Heart right ventricle (tissue), 16 donors: ENCODE measurements at regions not wholly inside any gene's neighbourhood (a gene's known extent, or its start where the extent isn't known, plus 50 kb on each side); places are given as distances from the start of the nearest gene placed in this dataset.

Experiments used
- ATAC-seq, 8 donors: fragments of 200-7000 bp; cut with Tn5 transposase; one replicate each; pipeline ENCODE4 v1.9.1; 2020; ENCODE audit warnings: mild to moderate bottlenecking in 8 of 8, moderate library complexity in 8 of 8, moderate number of reproducible peaks in 1 of 8
- DNase-seq, 2 donors: peaks; one replicate each; pipeline ENCODE4 v3.0.0-alpha.2; 2020
- H3K27ac ChIP-seq, 10 donors: fragments of 200-600 bp; sonication (generic) in 2 of 10; one replicate each; pipeline versions ENCODE4 v1.5.0 to v1.8.0; 2020 to 2022; ENCODE audit warnings: mild to moderate bottlenecking in 3 of 10
- H3K27me3 ChIP-seq, 7 donors: fragments of 200-600 bp; one replicate each; pipeline ENCODE4 v1.8.0; 2021 to 2022; ENCODE audit warnings: mild to moderate bottlenecking in 2 of 7
- H3K36me3 ChIP-seq, 9 donors: fragments of 200-600 bp; sonication (generic) in 1 of 9; one replicate each; pipeline versions ENCODE4 v1.5.0 to v1.8.0; 2020 to 2022; ENCODE audit warnings: mild to moderate bottlenecking in 2 of 9
- H3K4me1 ChIP-seq, 9 donors: fragments of 200-600 bp; sonication (generic) in 1 of 9; one replicate each; pipeline versions ENCODE4 v1.5.0 to v1.8.0; 2020 to 2022; ENCODE audit warnings: mild to moderate bottlenecking in 4 of 9
- H3K4me3 ChIP-seq, 10 donors: fragments of 200-600 bp; sonication (generic) in 2 of 10; one replicate each; pipeline versions ENCODE4 v1.5.0 to v1.8.0; 2020 to 2022; ENCODE audit warnings: mild to moderate bottlenecking in 7 of 10, moderate library complexity in 2 of 10
- H3K9me3 ChIP-seq, 11 donors: fragments of 200-600 bp in 10 of 11; sonication (generic) in 2 of 11; one replicate each; pipeline versions ENCODE4 v1.5.0 to v1.8.0; 2013 to 2022; ENCODE audit warnings: mild to moderate bottlenecking in 2 of 11, control low read depth in 1 of 11, moderate library complexity in 1 of 11
- WGBS, 2 donors: extraction: QIAGEN DNeasy Blood & Tissue Kit; methylation state at CpG; one replicate each; pipeline ENCODE4 v1.1.7; 2013; ENCODE audit warnings: inconsistent platforms in 1 of 2; 5-methylcytosine and 5-hydroxymethylcytosine counted together
- intact Hi-C, 10 donors: fragments of 100-400 bp; cut with DNase I; formaldehyde crosslinking; loops; one replicate each; pipeline versions ENCODE4 v1.11.1 to v1.14.2; 2022
- TF ChIP-seq, protein P1 (sequence below), 9 donors: fragments of 200-600 bp; sonication (generic) in 2 of 9; IDR thresholded peaks; one replicate each; pipeline versions ENCODE4 v1.5.0 to v1.8.0; 2021 to 2022; ENCODE audit warnings: antibody characterized with exemption in 9 of 9, mild to moderate bottlenecking in 5 of 9, moderate library complexity in 1 of 9
- donor health status: Arrhythmogenic right ventricular cardiomyopathy.
- donor health status: ischemic (EF 13 %, LVEDD 7.1; RV severe dilation, severe dysfunction).
- donor health status: healthy with polysubstance abuse.
- donor health status: DM: no; HTN: yes; CAD: no.
- donor health status: DM: no; HTN: no; CAD: no.
- donor health status: ischemic (EF 25% LVEDD 6.9; RV normal size, moderate dysfunction).
- donor health status: ischemic (EF 25% LVEDD 5.7; RV mildly dilated, moderate dysfunction).
- donor health status: healthy.
- donor health status: DM: yes; HTN: yes; CAD: no.
- donor health status: Ischemic cardiomyopathy.
- donor health status: ischemic (EF 35%, LVEDD 5.7; RV mildly dilated, moderate dysfunction).
- donor health status: nonischemic (EF 11% LVEDD 7.7; RV severe dilation, severe dysfunction).
- donor health status: DM: yes; HTN: yes; CAD: no.
- donor health status: PGD.
- donor health status: ischemic (EF 29% LVEDD 5.4; RV normal size, mild dysfunction).
- donor health status: nonischemic (EF 23%, LVEDD 6.1; RV moderate dilation, normal function).

DNA sequence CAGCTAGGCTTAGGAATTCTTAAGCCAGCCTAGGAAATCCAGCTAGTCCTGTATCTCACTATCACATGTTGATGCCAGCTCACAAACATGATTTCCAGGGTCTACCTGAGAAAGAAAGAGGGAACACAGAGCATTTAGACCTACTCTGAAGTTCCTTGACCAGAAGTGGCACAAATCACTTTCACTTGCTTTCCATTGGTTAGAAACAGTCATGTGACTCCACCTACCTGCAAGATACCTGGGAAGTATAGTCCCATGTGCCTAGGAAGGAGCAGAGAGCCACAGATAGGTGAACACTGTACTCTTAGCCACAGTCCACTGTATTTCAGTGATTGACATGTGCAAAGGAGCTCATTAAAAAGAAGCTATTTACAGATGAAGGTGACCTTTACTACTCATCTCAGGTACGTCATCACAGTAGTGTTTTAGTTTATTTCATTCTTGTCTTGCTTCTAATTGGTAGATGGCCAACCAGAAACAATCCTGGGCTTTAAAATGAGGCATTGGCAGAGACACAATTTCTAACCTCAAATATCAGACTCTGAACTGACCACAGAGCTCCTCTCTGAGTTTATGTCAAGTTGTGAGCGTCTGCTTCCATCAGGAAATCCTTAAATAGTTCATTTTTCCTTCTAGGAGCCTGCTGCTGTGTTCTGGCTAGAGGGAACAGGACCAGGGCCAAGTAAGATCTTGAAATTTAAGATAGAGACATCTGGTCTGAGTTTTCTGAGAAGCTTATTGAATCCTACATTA is 340.7 kb downstream of the TLE4 start:
- Histone ChIP-seq H3K27ac (no peak overlapping the region), H3K36me3 (no peaks in the 10 kb centered on the region), H3K4me1 (no peaks in the 10 kb centered on the region), H3K27me3 (no peaks in the 10 kb centered on the region), H3K4me3 (no peak overlapping the region), H3K9me3 (peaks cover 0 to 5% (median 0%) of the 10 kb centered on the region in 11 donors)
- intact Hi-C loops = no loop called here
- TF ChIP-seq, protein P1, sequence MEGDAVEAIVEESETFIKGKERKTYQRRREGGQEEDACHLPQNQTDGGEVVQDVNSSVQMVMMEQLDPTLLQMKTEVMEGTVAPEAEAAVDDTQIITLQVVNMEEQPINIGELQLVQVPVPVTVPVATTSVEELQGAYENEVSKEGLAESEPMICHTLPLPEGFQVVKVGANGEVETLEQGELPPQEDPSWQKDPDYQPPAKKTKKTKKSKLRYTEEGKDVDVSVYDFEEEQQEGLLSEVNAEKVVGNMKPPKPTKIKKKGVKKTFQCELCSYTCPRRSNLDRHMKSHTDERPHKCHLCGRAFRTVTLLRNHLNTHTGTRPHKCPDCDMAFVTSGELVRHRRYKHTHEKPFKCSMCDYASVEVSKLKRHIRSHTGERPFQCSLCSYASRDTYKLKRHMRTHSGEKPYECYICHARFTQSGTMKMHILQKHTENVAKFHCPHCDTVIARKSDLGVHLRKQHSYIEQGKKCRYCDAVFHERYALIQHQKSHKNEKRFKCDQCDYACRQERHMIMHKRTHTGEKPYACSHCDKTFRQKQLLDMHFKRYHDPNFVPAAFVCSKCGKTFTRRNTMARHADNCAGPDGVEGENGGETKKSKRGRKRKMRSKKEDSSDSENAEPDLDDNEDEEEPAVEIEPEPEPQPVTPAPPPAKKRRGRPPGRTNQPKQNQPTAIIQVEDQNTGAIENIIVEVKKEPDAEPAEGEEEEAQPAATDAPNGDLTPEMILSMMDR (IDR thresholded peaks at IDR 0.05) = no peak
- DNase-seq = no peak
- WGBS, 2 donors = 49 to 54% methylated on average over 2 of the region's 2 CpGs
- no peak for ATAC-seq

DNA sequence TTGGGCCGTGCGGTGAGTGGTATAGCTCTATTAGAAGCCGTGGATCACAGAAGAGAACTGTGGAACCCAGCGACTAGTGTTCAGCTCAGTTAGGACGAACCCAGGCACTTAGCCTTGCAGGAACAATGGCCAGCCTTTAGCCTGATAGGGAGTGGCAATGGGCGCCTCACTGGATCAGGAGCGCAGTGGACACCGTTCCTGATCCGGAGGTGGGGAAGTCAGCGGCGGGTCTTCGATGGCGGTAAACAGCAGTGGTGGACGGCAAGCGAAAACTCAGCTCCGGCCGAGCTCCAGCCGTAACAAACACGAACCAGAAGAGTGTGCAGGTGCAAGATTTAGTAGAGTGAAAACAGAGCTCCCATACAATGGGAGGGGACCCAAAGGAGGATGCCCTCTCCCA is 340.0 kb downstream of the TLE4 start:
- DNase-seq = no peak
- Histone ChIP-seq H3K27me3 (no peaks in the 10 kb centered on the region), H3K9me3 (peaks cover 0 to 5% (median 0%) of the 10 kb centered on the region in 11 donors), H3K27ac (no peak overlapping the region), H3K4me1 (no peaks in the 10 kb centered on the region), H3K36me3 (no peaks in the 10 kb centered on the region), H3K4me3 (no peak overlapping the region)
- intact Hi-C loops = no loop called here
- TF ChIP-seq, protein P1 (IDR thresholded peaks at IDR 0.05) = no peak
- 96 to 98% methylated on average over 19 of the region's 19 CpGs for WGBS, 2 donors
- ATAC-seq = no peak

DNA sequence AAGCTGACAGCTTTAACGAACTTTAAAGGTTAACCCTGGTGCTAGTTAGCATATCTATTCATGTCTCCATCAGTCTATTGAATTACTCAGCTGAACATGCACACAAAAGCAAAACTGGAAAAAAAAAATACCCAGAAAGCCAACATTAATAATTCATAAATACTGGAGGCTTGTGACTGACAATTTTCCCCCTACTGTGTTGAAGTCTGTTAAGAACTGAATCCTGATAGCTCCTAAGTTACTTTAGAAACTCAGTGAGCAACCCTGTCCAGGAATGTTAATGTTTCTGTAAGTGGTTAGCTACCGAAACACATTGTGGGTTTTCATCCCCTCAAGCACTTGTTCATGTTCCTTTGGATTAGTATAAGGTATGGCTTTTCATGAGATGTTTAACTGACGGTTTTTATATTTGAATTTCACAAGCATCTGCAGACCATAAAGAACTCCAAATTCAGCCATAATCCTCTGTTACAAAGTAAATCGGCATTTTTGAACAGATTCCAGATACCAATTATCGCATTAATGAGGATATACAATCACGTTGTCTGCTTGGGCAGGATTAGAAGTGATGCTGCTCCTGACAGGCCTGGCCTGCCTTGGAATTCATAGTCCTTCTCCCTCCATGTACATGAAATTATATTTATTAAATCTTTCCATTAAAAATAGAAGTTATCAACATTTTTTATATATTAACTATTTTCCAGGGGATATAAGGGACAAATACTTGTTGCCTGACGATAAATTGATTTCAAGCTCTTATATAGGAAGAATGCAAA is 331.2 kb downstream of the TLE4 start:
- intact Hi-C loops = no loop called here
- TF ChIP-seq, protein P1 (IDR thresholded peaks at IDR 0.05) = no peak
- 89 to 90% methylated on average over 7 of the region's 7 CpGs for WGBS, 2 donors
- Histone ChIP-seq H3K4me1 (no peaks in the 10 kb centered on the region), H3K9me3 (peaks cover 0 to 1% (median 0%) of the 10 kb centered on the region in 11 donors), H3K27me3 (no peaks in the 10 kb centered on the region), H3K27ac (no peak overlapping the region), H3K4me3 (no peak overlapping the region), H3K36me3 (no peaks in the 10 kb centered on the region)
- ATAC-seq (no peak), DNase-seq (no peak)

DNA sequence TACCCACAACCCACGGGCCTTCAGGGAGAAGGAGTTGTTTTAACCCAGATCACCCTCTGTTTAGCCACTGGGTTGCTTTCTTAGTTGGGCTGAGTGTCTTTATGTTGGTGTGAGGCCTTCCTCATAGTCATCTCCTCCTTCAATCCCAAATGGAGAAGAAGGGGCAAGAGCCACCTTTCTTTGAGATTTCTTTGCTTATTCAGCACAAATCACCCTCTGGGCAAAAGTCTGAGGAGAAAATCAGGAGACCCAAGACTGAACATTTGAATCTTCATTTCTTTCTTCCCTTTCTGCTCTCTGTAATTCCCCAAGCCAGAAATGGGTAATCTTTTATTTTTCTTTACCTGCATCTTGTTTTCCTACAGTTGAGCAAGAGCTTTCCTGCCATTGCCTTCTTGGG is 329.0 kb downstream of the TLE4 start:
- Histone ChIP-seq H3K9me3 (no peaks in the 10 kb centered on the region), H3K36me3 (no peaks in the 10 kb centered on the region), H3K4me1 (no peaks in the 10 kb centered on the region), H3K4me3 (no peak overlapping the region), H3K27ac (no peak overlapping the region), H3K27me3 (no peaks in the 10 kb centered on the region)
- intact Hi-C loops = no loop called here
- TF ChIP-seq, protein P1 (IDR thresholded peaks at IDR 0.05) = no peak
- no peak for DNase-seq
- WGBS, 2 donors = 83 to 92% methylated on average over 1 of the region's 1 CpG
- ATAC-seq = no peak
